ENCODE measurements at regions not wholly inside any gene's neighbourhood (a gene's known extent, or its start where the extent isn't known, plus 50 kb on each side); places are given as distances from the start of the nearest gene placed in this dataset.

DNA sequence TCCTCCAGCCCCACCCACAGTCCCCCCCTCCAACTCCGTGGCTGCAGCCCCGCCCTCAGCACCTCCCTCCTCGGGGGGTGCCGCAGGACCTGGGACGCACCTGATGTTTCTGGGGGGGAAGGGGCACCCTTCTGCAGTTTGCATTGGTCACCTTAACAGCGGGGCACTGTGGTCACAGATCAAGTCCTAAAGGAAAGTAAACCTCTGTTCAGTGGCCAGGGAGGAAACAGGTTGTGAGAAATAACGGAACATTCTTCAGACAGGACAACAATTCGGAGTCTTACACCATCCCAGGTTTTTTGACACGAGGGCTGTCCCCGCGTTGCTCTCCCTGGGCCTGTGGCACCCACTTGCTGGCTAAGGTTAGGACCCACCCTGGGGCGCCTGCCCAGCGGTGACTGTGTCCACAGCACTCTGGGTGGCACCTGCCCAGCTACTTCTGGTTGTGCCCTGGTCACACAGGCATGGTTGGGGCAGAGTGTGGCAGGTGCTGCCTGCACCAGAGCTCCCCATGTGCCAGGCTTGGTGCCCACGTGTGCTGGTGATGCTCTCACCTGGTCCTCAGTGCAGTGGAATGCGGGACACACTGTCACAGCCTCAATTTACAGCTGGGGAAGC lies 93.5 kb upstream of the OTOS start (continued):
- TF ChIP-seq, protein P1, sequence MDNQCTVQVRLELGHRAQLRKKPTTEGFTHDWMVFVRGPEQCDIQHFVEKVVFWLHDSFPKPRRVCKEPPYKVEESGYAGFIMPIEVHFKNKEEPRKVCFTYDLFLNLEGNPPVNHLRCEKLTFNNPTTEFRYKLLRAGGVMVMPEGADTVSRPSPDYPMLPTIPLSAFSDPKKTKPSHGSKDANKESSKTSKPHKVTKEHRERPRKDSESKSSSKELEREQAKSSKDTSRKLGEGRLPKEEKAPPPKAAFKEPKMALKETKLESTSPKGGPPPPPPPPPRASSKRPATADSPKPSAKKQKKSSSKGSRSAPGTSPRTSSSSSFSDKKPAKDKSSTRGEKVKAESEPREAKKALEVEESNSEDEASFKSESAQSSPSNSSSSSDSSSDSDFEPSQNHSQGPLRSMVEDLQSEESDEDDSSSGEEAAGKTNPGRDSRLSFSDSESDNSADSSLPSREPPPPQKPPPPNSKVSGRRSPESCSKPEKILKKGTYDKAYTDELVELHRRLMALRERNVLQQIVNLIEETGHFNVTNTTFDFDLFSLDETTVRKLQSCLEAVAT (IDR thresholded peaks at IDR 0.05) = no peak
- TF ChIP-seq, protein P2, sequence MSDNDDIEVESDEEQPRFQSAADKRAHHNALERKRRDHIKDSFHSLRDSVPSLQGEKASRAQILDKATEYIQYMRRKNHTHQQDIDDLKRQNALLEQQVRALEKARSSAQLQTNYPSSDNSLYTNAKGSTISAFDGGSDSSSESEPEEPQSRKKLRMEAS (IDR thresholded peaks at IDR 0.05; ENCODE audit: low read depth, low read length) = no peak
- TF ChIP-seq POLR2AphosphoS5 (IDR thresholded peaks at IDR 0.05; ENCODE audit: low read length) = no peak
- TF ChIP-seq EP300 (IDR thresholded peaks at IDR 0.05; ENCODE audit: borderline replicate concordance in 1 of 2, control insufficient read depth in 1 of 2, low read depth in 2 of 2, low read length in 2 of 2) = no peak
- TF ChIP-seq RELA (IDR thresholded peaks at IDR 0.05; ENCODE audit: borderline replicate concordance, partially characterized antibody) = no peak
- TF ChIP-seq SPI1 (IDR thresholded peaks at IDR 0.05; ENCODE audit: borderline replicate concordance, insufficient read depth, low read depth, low read length) = no peak
- TF ChIP-seq MYB (IDR thresholded peaks at IDR 0.05; ENCODE audit: borderline replicate concordance, low read depth, low read length) = no peak
- TF ChIP-seq ESRRA (IDR thresholded peaks at IDR 0.05; ENCODE audit: low read length) = no peak
- TF ChIP-seq, protein P3, sequence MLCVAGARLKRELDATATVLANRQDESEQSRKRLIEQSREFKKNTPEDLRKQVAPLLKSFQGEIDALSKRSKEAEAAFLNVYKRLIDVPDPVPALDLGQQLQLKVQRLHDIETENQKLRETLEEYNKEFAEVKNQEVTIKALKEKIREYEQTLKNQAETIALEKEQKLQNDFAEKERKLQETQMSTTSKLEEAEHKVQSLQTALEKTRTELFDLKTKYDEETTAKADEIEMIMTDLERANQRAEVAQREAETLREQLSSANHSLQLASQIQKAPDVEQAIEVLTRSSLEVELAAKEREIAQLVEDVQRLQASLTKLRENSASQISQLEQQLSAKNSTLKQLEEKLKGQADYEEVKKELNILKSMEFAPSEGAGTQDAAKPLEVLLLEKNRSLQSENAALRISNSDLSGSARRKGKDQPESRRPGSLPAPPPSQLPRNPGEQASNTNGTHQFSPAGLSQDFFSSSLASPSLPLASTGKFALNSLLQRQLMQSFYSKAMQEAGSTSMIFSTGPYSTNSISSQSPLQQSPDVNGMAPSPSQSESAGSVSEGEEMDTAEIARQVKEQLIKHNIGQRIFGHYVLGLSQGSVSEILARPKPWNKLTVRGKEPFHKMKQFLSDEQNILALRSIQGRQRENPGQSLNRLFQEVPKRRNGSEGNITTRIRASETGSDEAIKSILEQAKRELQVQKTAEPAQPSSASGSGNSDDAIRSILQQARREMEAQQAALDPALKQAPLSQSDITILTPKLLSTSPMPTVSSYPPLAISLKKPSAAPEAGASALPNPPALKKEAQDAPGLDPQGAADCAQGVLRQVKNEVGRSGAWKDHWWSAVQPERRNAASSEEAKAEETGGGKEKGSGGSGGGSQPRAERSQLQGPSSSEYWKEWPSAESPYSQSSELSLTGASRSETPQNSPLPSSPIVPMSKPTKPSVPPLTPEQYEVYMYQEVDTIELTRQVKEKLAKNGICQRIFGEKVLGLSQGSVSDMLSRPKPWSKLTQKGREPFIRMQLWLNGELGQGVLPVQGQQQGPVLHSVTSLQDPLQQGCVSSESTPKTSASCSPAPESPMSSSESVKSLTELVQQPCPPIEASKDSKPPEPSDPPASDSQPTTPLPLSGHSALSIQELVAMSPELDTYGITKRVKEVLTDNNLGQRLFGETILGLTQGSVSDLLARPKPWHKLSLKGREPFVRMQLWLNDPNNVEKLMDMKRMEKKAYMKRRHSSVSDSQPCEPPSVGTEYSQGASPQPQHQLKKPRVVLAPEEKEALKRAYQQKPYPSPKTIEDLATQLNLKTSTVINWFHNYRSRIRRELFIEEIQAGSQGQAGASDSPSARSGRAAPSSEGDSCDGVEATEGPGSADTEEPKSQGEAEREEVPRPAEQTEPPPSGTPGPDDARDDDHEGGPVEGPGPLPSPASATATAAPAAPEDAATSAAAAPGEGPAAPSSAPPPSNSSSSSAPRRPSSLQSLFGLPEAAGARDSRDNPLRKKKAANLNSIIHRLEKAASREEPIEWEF (IDR thresholded peaks at IDR 0.05; ENCODE audit: insufficient replicate concordance, low read depth, low read length) = no peak
- no peak for TF ChIP-seq KLF5 (IDR thresholded peaks at IDR 0.05; ENCODE audit: partially characterized antibody)
- TF ChIP-seq CHD4 (IDR thresholded peaks at IDR 0.05) = no peak
- TF ChIP-seq ZSCAN29 (IDR thresholded peaks at IDR 0.05) = no peak
- TF ChIP-seq ZNF24 (IDR thresholded peaks at IDR 0.05) = no peak

Data from GM12878 (cell line).